A549 (cell line): ENCODE measurements at regions not wholly inside any gene's neighbourhood (a gene's known extent, or its start where the extent isn't known, plus 50 kb on each side); places are given as distances from the start of the nearest gene placed in this dataset.
"Not testable (repeated sequence)": the region's sequence is repeated elsewhere in the genome, so short reads cannot be mapped to it uniquely, and the experiment has no call there.

Experiments used
- CTCF ChIP-seq: fragments of >200 bp; sonication (Bioruptor Twin); formaldehyde crosslinking; IDR thresholded peaks from 3 replicates; pipeline ENCODE4 v1.5.1; 2016
- EHMT2 ChIP-seq: fragments of 200-600 bp; sonication (generic); IDR thresholded peaks from 2 replicates; pipeline ENCODE4 v1.6.1; 2016; ENCODE audit warnings: antibody characterized with exemption, low read depth, mild to moderate bottlenecking, moderate library complexity
- HMGXB4 ChIP-seq: fragments of 250-450 bp; sonication (Bioruptor Pico); IDR thresholded peaks from 2 replicates; pipeline ENCODE4 v1.5.0; 2021; ENCODE audit warnings: mild to moderate bottlenecking, moderate library complexity, borderline replicate concordance
- MAX ChIP-seq: IDR thresholded peaks from 2 replicates; pipeline ENCODE4 v1.6.1; 2012
- POLR2A ChIP-seq: IDR thresholded peaks from 2 replicates; pipeline ENCODE4 v1.6.1; 2012; ENCODE audit warnings: mild to moderate bottlenecking, low read length
- RAD21 ChIP-seq, 2 experiments: fragments of >200 bp in 1 of 2; sonication (Bioruptor Twin) in 1 of 2; formaldehyde crosslinking in 1 of 2; IDR thresholded peaks in 1 of 2; conservative IDR thresholded peaks in 1 of 2; 2 replicates in 1 of 2; 3 replicates in 1 of 2; pipeline ENCODE4 v1.6.1; 2012 to 2018; ENCODE audit warnings: inconsistent platforms in 1 of 2
- RFX5 ChIP-seq: fragments of 450-650 bp; IDR thresholded peaks from 2 replicates; pipeline ENCODE4 v1.7.1; 2014; ENCODE audit warnings: antibody characterized with exemption, mild to moderate bottlenecking, moderate library complexity
- USF2 ChIP-seq: fragments of 450-650 bp; IDR thresholded peaks from 2 replicates; pipeline ENCODE4 v1.6.1; 2014; ENCODE audit warnings: antibody characterized with exemption

- TF ChIP-seq CTCF; RFX5; MAX; HMGXB4 (CRISPR knock-in tag); RAD21 (conservative IDR thresholded peaks at IDR 0.05 in 1 of 2, IDR thresholded peaks at IDR 0.05 in 1 of 2); USF2; POLR2A; EHMT2: not testable (repeated sequence)
Observed at GRCh38 chr5:106628456-106628855, 1042.3 kb downstream of the EFNA5 start.
